GM12865 (cell line): ENCODE measurements at regions not wholly inside any gene's neighbourhood (a gene's known extent, or its start where the extent isn't known, plus 50 kb on each side); places are given as distances from the start of the nearest gene placed in this dataset.
"Not testable (repeated sequence)": the region's sequence is repeated elsewhere in the genome, so short reads cannot be mapped to it uniquely, and the experiment has no call there.

ENCODE experiments used
- DNase-seq: peaks from one replicate; pipeline ENCODE4 v3.0.0; 2010; ENCODE audit warnings: low read depth
- H3K4me3 ChIP-seq: 2 replicates; pipeline ENCODE4 v1.5.1; 2011; ENCODE audit warnings: mild to moderate bottlenecking, low read depth, low read length, control low read depth
- TF ChIP-seq, protein P1 (sequence below): IDR thresholded peaks from 2 replicates; pipeline ENCODE4 v1.5.1; 2011; ENCODE audit warnings: low read length, control low read depth, low read depth, inconsistent platforms; ENCODE audit not compliant: insufficient read depth; ENCODE audit errors: missing control alignments

- TF ChIP-seq, protein P1, sequence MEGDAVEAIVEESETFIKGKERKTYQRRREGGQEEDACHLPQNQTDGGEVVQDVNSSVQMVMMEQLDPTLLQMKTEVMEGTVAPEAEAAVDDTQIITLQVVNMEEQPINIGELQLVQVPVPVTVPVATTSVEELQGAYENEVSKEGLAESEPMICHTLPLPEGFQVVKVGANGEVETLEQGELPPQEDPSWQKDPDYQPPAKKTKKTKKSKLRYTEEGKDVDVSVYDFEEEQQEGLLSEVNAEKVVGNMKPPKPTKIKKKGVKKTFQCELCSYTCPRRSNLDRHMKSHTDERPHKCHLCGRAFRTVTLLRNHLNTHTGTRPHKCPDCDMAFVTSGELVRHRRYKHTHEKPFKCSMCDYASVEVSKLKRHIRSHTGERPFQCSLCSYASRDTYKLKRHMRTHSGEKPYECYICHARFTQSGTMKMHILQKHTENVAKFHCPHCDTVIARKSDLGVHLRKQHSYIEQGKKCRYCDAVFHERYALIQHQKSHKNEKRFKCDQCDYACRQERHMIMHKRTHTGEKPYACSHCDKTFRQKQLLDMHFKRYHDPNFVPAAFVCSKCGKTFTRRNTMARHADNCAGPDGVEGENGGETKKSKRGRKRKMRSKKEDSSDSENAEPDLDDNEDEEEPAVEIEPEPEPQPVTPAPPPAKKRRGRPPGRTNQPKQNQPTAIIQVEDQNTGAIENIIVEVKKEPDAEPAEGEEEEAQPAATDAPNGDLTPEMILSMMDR, result no peak
- no peak overlapping the region for H3K4me3 ChIP-seq
- no peak for DNase-seq
Observed at GRCh38 chr16:17552351-17552750, 81.6 kb upstream of the XYLT1 start.

GRCh38 chr16:17551682-17552081 lies 80.9 kb upstream of the XYLT1 start:
- not testable (repeated sequence) for DNase-seq, H3K4me3 ChIP-seq

- H3K4me3 ChIP-seq, result no peak overlapping the region
- no peak for DNase-seq
- TF ChIP-seq, protein P1, result no peak
Observed at GRCh38 chr16:17548825-17549224, 78.1 kb upstream of the XYLT1 start.

DNA sequence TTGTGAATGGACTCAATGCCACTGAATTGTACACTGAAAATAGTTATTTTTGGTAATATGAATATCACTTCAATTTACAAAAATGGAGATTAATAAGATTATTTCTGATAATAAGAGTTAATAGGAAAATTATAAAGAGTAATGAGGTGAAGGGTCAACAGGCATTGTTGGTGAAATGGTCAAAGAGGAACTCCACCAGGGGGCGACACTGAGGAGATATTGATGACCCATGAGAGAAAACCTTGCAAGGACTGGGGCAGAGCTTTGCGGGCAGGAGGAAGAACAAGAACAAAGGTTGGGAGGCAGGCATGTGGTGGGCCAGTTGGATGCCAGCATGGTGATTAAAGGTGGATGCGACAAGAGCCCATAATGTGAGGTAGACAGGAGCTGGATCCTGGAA lies 74.0 kb upstream of the XYLT1 start:
- DNase-seq, result peak; percentile 19
- no peak overlapping the region for H3K4me3 ChIP-seq
- TF ChIP-seq, protein P1, result peak; percentile 23

DNA sequence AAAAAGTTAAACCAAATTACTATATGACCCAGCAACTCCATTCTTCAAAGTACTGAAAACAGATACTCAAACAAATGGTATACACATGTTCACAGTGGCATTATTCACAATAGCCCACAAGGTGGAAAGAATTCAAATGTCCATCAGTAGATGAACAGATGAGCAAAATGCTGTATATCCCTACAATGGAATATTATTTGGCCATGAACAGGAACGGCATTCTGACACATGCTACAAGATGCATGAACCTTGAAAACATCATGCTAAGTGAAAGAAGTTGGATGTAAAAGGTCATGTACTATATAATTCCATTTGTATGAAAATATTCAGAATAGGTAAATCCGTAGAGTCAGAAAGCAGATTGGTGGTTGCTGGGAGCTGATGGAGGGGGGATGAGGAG lies 73.5 kb upstream of the XYLT1 start:
- DNase-seq, result no peak
- TF ChIP-seq, protein P1, result no peak

DNA sequence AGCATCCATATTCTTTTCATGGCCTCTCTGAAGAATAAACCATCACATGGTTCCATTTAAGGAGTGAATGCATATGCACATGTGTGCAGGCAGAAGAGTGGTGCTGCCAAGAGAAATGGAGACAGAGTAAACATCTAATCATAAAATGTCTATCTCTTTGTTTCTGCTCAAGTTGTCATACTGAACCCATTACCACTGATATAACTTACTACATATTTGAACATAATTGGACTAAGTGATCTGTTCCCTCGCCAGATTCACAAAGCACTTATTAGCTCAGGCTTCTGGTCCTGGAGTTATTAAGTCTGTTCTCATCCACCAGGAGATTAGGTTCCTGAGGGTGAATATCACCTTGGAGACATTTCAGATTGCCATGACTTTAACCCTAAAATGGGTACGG lies 72.3 kb upstream of the XYLT1 start:
- TF ChIP-seq, protein P1, result no peak
- DNase-seq, result no peak
- H3K4me3 ChIP-seq, result no peak overlapping the region

More for the DNA sequence above, 73.5 kb upstream of the XYLT1 start:
- no peak overlapping the region for H3K4me3 ChIP-seq

DNA sequence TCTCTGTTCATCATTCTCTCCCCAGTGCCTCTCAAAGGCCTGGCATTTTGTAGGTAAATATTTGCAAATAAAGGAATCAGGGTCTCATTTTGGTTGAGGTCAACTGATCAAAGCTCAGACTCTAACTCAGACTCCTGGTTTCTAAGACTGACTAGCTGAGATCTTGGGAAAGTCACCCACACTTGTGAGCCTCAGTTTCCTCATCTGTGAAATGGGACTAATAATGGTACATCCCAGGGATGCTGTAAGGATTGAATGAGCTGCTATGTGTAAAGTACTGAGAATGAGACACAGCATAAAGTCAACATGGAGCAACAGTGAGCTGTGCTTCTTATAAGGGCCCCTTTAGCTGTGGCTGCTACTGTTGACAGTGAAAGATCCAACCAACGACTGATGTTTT lies 70.6 kb upstream of the XYLT1 start:
- H3K4me3 ChIP-seq, result no peak overlapping the region
- no peak for DNase-seq
- TF ChIP-seq, protein P1, result no peak
